ENCODE measurements at regions not wholly inside any gene's neighbourhood (a gene's known extent, or its start where the extent isn't known, plus 50 kb on each side); places are given as distances from the start of the nearest gene placed in this dataset.

DNA sequence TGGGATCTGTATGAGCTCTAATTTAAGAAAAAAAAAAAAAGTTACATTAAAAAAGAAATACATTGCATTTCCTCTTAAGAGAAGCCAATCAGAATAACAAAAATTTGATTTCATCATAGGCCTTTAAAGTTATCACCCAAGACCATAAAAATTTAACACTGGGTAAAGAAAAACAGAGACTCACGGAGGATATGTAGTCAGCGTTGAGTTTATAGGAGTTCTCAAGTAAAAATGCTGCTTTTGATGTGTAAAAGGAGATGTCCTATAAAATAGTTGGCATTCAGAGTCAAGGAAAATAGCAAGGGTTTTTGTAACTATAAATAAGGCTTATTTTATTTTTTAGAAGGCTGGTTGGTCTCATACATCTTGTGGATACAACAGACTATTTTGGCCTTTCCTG lies 191.1 kb downstream of the EFNB2 start:
- TF ChIP-seq POLR2AphosphoS5 (IDR thresholded peaks at IDR 0.05; ENCODE audit: low read depth, low read length) (no peak), POLR2A (IDR thresholded peaks at IDR 0.05; ENCODE audit: low read depth, low read length) (no peak), TAF1 (IDR thresholded peaks at IDR 0.05; ENCODE audit: borderline replicate concordance, low read depth, low read length) (no peak)

Measured in GM12892 (cell line).